HTR-8/SVneo (cell line): ENCODE measurements at regions not wholly inside any gene's neighbourhood (a gene's known extent, or its start where the extent isn't known, plus 50 kb on each side); places are given as distances from the start of the nearest gene placed in this dataset.
"Not testable (repeated sequence)": the region's sequence is repeated elsewhere in the genome, so short reads cannot be mapped to it uniquely, and the experiment has no call there.

Experiments used
- DNase-seq: peaks from one replicate; pipeline ENCODE4 v3.0.0; 2011; ENCODE audit warnings: low spot score, mixed read lengths; ENCODE audit not compliant: insufficient read length
- FAIRE-seq: peaks from 2 replicates; lab custom pipeline; 2011; peaks lifted over from hg19 to GRCh38; lab: Jason Lieb, UNC

DNA sequence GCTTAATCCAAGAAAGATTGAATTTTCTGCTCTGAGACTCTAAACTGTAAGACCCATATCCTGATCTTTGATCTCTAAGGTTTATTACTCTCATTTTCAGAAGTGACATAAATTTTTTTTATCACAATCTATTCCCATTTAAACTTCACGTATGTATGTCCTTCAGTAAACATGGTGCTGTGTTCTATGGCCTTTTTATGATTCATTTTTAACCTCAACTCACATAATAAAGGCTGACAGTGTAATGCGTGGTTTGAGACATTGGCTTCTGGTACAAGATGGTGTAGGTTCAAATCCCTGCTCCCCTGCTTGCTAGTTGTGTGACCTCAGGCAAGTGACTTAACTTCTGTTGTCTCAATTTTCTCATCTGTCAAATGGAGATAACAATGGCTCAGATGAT lies 306.0 kb upstream of the AADAT start:
- no peak for FAIRE-seq

DNA sequence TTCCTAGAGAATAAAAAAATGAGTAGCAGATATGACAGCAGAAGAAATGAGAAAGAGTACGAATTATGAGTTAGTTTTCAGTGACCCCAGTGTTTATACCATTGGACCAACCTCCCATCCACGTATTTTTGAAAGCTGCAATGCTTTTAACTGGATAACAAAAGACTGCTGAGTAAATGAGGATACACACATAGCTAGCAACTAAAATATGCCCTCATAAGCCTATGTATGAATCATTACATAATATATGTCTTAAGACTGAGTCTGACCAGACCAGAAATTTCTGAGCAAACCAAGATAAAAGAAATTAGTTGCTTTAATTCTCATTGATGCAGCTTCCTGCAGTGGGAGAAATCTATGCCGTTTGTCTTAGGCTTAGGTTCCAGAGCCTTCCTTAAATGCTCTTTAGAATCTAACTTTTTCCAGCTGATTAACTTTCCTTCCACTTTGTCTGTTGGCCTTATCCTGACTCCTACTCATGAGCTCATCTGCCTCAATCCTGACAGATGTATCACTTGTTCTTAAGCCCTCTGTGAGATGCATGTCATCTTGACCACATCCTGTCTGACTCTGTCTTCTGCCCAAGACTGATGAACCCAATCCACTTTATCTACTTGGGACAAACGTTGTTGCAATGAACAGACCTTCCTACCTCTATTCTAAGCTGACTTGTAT lies 301.4 kb upstream of the AADAT start:
- FAIRE-seq (peak; percentile 83), DNase-seq (peak; percentile 48)

More for the DNA sequence above, 306.0 kb upstream of the AADAT start:
- DNase-seq, result no peak

DNA sequence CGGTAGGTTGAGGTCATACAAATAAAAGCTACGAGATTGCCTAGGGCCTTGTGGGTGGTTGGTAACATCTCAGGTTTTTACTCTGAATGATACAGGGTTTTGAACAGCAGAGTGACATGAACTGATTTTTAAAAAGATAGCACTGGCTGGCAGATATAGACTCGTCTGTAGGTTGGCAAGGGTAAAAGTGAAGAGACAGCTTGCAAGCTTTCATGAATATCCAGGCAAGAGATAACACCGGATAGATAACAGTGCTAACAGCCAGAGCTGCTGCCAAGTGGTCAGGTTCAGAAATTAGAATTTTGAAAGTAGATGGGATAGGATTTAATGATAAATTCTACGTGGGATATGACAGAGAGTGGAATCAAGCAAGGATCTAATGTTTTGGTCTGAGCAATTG lies 299.7 kb upstream of the AADAT start:
- no peak for FAIRE-seq
- no peak for DNase-seq

DNA sequence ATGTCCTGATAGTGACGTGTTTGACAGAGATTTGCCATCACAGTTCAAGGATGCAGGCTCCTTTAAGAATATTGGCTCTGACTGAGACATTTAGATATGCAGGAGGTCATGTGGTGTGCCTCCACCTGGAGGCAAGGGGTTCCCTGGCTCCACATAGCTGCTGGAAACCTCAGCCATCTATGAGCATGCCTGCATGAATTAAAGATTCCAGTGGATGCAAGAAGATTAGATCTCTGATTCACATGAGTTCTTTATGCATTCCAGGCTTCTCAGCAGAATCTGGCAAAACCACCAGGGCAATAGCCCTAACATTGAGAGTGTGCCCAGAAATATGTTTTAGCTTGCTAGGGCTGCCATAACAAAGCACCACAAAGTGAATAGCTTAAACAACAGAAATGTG lies 298.5 kb upstream of the AADAT start:
- peak; percentile 26 for FAIRE-seq
- DNase-seq, result peak; percentile 18

DNA sequence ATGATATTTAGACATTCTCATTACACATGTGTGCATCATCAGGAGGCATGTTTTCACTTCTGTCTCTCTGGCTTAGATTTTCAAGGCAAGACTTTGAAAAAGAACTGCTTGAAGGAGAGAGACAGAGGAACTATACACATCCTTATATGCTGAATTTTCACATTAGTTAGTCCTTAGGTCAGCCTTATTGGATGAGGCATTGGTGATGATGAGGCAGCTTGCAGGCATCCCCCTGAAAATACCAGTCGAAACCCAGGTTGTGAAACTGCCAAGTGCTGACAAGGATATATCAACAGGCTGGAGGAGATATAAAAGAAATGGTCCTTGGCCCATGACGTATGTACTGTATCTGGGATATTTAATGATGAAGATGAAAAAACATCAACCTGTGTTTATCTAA lies 297.2 kb upstream of the AADAT start:
- FAIRE-seq (peak; percentile 86), DNase-seq (peak; percentile 17)

DNA sequence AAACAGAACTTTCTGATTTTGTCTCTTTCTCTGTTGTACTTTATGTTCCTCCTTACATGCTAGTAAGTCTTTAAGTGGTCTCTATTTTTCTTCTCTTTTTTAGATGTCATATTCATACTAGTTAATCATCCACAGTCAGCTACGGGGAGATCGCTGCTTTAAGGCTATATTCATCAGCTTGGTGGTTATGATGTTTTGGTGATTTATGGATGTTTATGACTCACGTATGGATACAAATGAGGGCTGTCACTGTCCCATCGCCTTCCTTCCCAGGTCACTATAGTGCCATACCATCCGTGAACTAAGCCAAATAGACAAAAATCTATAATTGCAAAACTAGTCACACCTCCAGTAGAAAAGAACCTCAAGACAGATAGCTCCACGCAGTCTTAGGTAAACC lies 296.8 kb upstream of the AADAT start:
- FAIRE-seq, result no peak
- DNase-seq, result peak; percentile 23

DNA sequence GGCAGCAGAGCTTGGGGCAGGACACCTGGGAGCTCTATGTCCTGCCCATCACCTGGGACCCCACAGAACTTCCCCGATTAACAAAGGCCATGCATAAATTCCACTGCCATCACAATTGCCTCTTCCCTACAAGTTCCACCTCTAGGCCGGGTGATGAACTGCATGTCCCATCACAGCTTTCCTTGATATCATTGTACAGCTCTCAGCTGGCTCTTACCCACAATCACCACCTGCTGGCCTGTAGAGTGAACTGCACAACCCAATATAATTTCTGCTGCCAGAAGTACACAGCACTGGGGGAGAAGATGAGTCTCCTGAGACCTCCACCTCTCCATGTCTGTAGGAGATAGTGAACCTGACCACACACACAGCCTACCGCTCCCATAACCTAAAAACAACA lies 285.0 kb upstream of the AADAT start:
- peak; percentile 68 for FAIRE-seq
- no peak for DNase-seq

DNA sequence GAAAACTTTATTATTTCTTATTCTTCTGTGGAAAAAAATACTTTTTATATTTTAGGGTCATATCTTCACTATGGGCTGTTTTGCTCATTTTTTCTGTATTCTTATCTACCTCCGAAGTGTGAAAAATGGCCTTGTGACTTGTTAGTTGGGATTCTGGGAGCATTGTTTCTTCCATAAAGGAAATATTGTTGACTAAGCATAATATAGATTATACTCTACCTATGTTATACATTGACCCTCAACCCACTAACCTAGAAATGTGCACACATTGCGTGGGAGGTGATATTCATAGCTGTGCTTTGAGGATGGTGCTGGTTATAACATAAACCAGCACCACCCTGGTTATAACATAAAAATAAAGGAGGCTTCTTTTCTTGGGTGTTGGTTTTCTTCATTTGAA lies 259.2 kb upstream of the AADAT start:
- FAIRE-seq, result no peak
- no peak for DNase-seq

DNA sequence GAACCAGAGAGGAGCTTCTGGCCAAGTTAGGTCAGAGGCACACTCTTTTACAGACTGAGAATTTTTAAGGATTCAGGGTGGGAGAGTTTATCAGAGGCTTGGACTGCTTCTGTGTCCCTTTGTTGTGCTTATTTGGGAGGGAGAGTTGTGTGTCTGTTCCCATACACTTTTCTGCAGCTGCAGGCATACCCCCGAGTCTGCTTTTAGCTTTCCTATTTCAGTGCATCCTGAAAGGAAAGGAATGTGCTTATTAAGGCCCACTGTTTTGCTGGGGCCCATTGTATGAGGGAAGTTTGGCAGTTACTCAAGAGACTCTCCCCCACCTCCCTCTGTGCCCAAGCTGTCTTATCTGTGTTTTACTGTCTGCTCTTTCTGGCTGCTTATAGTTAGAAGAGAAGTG lies 257.4 kb upstream of the AADAT start:
- DNase-seq, FAIRE-seq: not testable (repeated sequence)

DNA sequence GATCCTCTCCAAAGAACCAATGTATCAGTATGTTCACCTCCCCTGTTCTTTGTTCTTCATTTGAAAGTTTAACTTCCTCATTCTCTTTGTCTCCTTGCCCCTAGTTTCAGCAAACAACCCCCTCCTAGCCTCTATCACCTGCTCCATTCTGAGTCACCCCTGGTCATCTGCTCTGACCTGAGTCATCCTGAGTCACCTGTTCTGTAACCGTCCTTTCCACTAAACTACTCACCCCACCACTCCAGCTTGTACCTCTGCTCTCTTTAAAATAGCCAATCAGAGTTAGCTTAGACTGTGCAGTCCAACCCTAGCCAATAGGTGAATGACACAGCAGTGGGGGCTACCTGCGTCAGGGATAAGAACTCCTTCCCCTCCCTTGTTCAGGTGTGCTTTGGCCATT lies 249.8 kb upstream of the AADAT start:
- DNase-seq (no peak), FAIRE-seq (no peak)

DNA sequence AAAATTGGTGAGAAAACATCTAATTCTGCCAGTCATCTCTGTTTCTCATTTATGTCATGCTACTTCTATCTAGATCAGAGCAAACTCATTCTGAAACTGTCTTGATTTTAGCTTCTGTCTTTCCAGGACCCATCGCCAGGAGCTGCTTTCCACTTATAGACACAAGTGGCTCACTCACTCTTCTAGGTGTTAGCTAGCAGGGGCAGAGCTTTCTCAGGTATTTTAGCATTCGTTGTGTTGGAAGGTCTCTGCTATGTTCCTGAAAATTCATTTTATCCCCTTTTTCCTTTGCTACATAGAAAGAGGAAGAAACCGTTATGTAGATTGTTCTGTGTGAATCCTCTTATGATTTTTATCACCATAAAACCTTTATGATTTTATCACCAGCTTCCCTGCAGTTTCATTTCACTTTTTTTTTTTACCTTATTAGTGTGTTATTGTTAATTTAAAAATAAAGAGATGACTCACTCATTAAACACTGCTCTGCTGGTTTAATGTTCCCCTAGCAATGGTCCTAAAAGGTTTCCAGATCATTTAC lies 246.6 kb upstream of the AADAT start:
- DNase-seq (no peak), FAIRE-seq (no peak)

DNA sequence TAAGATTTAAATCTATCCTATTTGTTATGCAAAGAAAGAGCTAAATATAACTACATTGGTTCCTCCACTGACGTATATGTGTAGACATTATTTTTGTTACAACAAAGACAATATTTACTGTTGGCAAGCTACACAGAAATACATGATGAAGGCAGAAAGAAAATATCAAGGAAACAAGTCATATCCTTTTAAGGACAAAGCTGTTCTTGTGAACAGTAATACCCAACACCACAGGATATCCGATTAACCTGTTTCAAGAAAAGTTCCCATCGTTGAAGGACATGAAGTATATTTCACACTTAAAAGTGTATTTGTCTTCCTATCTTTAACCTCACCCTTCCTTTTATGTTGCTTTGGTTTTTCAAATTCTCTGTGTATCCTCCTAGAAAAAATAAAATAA lies 235.8 kb upstream of the AADAT start:
- DNase-seq (no peak), FAIRE-seq (no peak)

DNA sequence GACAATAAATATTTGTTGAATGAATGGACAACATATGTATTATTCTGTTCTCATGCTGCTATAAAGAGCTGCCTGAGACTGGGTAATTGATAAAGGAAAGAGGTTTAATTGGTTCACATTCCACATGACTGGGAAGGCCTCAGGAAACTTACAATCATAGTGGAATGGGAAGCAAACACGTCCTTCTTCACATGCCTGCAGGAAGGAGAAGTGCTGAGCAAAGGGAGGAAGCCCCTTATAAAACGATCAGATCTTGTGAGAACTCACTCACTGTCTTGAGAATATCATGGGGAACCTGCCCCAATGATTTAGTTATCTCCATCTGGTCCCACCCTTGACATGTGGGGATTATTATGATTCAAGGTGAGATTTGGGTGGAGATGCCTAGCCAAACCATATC lies 233.9 kb upstream of the AADAT start:
- FAIRE-seq (no peak), DNase-seq (no peak)

DNA sequence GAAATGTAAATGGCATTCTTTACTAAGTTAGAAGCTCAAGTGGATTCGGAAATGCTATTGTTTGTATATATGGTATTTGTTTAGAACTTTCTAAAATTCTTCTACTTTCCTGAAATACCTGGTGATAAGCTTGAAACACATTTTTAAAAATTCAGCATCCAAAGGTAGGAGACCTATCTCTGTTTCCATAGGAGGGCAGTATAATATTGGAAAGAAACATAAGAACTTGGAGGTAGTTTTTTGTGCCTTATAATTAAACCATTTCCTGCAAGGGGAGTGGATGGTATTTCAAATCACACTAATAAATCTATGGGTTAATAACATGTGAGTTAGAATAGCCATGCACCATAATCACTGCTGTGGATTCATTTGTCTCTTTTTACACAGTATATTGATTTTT lies 217.4 kb upstream of the AADAT start:
- FAIRE-seq, result no peak
- no peak for DNase-seq

DNA sequence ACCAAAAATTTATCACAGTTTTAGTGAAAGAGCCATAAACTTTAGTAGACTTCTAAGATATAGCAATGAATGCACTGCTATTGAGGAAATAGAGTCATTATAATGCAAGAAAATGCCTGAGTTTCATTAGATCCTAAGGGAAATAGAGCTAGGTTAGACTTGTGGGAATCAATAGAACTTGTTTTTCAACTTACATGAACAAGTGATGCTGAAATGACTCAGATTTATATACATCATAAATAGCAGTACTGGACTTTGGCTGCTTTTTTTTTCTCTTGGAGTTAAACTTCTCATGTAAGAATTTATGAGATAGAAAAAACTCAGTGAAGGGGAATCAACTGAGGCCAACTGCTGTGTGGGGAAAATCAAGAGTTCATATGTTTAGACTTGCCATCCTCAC lies 216.5 kb upstream of the AADAT start:
- DNase-seq, result no peak
- FAIRE-seq, result no peak

DNA sequence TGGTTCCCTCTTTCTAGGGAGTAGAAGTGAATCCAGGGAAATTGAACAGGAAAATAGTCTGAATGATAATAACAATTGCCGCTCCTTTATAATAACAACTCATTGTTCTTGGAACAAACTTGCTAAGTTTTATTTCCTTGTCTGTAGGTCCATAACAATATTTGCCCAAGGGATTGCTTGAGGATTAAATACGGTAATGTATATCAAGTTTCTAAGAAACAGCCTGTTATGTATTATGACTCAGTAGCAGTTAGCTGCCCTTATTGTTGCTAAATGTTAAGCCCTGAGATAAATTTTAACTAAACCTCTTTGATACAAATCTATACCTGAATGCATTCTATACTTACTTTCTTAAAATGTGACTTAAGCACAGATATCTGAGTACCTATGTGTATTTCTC lies 215.9 kb upstream of the AADAT start:
- no peak for DNase-seq

DNA sequence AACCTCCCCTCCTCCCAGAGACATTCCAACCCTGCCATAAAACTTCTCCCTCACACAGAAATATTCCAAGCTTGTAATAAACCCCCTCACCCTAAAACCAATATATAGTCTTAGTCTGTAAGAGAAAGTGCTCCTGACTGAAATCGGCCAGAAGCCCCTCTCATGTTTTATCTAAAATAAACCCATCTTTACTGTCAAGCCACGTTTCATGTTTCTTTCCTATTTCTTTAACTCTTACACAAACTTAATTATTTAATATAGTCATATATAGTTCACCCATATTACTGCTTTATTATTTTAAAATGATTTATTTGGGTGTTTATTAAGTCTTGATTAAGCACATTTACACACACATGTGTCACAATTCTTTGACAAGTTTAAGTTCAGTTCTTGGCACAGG lies 191.3 kb upstream of the AADAT start:
- DNase-seq (no peak), FAIRE-seq (no peak)

More for the DNA sequence above, 215.9 kb upstream of the AADAT start:
- FAIRE-seq, result no peak

DNA sequence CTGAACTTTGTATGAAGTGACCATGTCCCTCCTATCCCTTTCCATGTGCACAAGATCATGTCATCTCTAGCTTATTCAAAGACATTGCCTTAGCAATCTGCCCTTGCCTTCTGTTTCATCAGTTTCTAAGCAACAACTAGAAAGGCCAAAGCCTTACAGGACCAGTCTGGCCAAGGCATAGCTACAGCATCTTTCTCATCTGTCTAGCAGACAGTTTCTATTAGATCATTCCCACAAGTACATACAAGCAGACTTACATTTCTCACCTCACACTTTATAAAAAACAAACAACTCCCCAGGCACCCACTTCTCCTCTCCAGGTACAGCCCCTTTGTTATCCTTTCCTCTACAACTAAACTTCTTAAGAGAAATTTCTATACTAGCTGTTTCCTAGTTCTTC lies 188.7 kb upstream of the AADAT start:
- DNase-seq (no peak), FAIRE-seq (no peak)

DNA sequence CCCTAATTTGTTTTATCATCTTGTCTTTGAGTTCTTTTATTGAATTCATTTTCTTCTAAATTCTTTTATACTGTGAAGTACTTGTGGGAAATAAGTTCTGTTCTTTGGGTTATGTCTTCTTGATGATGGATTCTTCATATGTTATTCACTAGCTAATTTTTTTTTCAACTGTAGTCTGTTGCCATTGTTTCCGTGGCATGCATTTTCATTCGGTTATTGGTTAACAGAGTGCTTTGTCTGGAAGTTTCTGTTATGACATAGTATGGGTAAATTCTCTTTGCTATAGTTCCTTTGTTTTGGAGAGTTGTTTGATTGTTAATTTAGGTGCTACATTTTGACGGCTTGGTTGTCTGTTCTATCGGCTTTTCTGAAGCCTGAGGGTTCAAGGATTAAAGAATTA lies 184.9 kb upstream of the AADAT start:
- no peak for FAIRE-seq
- no peak for DNase-seq

DNA sequence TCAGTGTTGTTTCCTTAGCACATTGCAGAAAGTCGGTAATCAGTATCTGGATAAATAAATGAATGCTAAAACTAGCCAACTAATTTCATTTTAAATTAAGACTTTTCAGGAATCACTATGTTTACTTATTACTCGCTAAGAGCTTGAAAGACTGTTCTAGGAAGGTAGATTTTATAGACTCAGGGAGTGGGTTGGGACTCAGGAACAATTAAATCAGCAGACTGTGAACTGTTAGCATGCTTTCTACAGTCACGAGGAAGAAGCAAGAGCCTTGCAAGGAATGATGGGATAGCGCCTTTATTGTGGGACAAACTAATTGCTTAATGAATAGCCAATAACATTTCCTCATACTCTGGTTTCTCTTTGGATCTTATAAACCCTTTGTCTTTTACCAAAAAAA lies 183.2 kb upstream of the AADAT start:
- no peak for DNase-seq
- no peak for FAIRE-seq

DNA sequence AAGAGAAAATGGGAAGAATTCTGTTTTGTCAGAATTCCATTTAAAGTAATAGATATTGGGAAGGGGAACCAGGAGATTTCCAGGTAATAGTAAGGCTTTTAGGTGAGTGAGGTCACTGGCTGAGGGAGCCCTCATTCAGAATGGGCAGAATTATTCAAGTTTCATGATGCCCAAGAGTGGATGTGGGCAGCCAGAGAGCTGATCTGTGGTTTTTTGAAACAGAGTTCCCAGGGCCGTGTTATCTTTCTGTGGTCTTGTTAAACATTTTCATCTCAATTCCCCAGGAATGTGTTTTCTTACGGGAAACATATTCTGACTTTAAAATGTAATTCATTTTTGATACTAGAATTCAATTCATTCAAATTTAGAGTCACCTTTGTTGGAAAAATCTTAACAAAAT lies 182.0 kb upstream of the AADAT start:
- FAIRE-seq, result no peak
- no peak for DNase-seq

DNA sequence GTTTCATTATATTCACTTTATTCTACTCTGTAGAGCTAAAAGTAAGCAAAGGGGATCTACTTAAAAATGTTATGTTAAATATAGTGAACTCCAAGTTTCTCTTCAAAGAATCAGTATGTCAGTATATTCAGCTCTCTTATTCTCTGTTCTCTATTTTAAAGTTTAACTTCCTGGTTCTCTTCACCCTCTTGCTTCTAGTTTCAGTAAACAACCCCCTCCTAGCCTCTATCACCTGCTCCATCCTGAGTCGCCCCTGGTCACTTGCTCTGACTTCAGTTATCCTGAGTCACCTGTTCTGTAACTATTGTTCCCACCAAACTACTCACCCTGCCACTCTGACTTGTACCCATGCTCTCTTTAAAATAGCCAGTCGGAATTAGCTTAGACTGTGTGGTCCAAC lies 180.9 kb upstream of the AADAT start:
- DNase-seq, result no peak

More for the DNA sequence above, 180.9 kb upstream of the AADAT start:
- no peak for FAIRE-seq
